Retina (tissue), 1 donor: ENCODE measurements at regions not wholly inside any gene's neighbourhood (a gene's known extent, or its start where the extent isn't known, plus 50 kb on each side); places are given as distances from the start of the nearest gene placed in this dataset.
"Not testable (repeated sequence)": the region's sequence is repeated elsewhere in the genome, so short reads cannot be mapped to it uniquely, and the experiment has no call there.

Experiments
- DNase-seq: peaks from one replicate; pipeline ENCODE4 v3.0.0-alpha.2; 2016

GRCh38 chr5:90051756-90052155 lies 357.8 kb downstream of the CETN3 start:
- no peak for DNase-seq

DNA sequence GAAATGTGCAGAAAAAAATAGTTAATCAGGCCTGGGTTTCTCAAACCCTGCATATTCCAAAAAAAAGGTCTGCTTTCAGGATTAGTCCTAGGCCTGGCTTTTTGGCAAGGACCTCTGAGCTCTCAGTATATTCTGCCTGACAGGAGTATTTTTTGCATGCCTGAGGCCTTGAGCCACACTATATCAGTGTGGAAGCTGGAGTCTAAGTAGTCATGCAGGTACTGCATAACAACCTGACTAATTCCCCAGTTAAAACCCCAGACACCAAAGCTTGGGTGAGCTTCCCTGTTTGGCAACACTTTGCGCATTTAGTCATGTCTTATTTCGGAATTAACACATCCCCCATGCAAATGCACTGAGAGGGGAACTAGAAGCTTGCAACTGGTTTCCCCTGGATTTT lies 359.5 kb downstream of the CETN3 start:
- no peak for DNase-seq

DNA sequence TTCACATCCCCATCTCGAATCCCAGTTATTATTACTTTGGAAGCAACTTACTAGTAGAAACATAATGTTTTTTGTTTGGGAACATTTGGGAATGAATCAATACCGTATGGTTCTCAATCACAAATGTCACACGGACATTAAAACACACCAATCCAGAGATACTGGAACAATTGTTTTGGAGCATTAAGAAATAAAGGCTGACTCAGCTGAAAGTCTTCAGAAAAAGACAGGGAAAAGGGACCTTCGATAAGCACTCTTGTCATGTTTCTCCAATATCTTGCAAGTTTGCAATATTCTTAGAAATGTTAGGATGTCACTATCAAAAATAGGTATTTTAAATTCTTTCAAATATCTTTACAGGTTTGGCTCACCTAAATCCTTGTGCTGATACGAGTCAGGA lies 362.4 kb downstream of the CETN3 start:
- DNase-seq = no peak

DNA sequence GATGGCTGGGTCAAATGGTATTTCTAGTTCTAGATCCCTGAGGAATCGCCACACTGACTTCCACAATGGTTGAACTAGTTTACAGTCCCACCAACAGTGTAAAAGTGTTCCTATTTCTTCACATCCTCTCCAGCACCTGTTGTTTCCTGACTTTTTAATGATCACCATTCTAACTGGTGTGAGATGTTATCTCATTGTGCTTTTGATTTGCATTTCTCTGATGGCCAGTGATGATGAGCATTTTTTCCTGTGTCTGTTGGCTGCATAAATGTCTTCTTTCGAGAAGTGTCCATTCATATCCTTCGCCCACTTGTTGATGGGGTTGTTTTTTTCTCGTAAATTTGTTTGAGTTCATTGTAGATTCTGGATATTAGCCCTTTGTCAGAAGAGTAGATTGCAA lies 369.5 kb downstream of the CETN3 start:
- not testable (repeated sequence) for DNase-seq

GRCh38 chr5:90037646-90038045 lies 371.9 kb downstream of the CETN3 start:
- no peak for DNase-seq

- DNase-seq = no peak
Observed at GRCh38 chr5:90022711-90023053, 386.9 kb downstream of the CETN3 start.

- DNase-seq = no peak
Observed at GRCh38 chr5:90022002-90022710, 387.4 kb downstream of the CETN3 start.

DNA sequence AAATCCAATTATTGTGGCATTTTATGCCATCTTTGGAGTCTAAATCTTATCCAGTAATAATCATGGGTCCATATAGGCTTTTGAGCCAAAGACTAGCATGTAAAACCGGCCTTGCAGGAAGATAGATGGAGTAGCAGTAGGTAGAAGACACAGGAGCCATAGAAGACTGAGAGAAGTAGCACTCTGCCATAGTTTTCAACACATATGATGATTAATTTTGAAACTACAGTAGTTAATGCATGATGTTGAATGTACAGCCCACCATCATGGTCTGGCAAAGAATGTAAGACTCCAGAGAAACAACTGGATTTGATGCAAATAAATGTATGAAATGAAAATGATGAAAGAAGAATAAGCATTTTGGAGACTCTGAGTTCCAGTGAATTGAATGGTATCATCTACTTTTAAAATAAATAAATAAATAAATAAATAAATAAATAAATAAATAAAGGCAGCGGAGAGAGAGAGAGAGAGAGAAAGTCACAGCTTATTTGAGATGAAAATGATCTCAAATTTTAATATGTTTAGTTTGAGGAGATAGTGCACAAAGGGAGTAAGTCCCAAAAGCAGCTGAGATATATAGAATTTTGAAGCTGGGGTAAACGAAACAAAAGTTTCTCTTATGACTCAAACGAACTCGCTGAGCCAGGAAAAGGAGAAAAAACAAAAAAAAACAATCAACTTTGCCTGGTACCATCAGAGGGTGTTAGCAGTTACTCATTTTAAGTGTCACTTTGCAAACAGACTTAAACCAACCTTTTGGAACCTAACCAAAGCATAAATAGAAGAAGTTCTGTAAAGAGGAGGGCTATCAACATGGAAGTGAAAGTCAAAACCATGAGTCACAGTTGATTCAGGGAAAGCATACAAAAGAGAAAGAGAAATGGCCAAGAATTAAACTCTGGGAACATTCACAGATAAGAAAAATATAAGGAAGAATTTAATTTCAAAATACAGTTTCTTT lies 388.7 kb downstream of the CETN3 start:
- DNase-seq = no peak

DNA sequence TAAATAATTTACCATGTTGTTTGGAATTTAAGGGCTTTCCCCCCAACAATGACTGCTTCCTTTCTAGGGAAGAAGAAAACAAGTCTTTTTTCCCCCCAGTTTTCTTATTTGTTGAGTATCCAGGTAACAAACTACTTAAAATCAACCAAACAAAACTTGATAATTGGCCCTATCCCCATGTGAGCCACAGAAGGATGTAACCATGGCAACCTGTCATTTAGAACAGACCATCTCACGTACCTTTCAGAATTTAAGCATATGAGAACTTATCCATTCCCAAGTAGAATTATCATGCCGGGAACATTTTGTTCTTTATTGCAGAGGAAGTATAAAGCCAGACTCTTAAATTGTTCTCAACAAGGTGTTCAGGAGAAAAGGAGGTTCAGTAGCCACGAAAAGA lies 392.3 kb downstream of the CETN3 start:
- DNase-seq = no peak

DNA sequence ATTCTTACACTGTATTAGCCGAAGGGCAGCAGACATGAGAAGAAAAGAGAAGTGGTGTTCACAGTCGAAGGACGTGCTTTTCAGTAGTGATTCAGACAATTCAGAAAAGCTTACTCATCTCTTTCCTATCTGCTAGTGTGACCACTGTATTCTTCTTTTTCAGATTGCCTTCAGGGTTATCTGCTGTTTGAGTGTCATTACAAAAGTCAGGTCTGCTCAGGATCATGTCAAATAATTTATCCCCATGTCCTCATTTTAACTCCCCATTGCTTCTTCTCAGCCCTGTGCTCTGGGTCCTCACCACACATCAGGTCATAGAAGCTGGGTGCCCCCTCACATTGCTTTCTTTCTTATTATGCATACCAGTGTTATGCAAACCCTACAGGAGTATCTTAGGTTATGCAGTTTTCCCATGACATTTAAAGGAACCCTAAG lies 394.0 kb downstream of the CETN3 start:
- no peak for DNase-seq

GRCh38 chr5:90014420-90014819 lies 395.1 kb downstream of the CETN3 start:
- no peak for DNase-seq

DNA sequence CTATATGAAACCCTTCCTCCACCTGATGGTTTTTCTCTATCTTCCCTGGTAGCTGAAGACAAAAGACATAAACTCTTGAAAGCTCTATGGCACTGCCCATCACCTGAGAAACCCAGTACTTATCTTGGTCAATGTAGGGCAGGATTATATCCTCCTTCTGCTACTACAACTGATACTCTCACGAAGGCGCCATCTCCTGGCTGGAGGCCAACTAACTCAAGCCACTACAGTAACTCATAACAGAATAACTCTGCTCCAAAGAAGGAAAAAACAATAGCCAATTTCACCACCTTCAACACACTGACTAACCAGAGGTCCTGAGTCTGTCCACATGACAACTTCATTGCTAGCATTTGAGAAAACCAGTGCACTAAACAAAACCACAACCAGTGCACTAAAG lies 409.2 kb downstream of the CETN3 start:
- no peak for DNase-seq

GRCh38 chr5:89998519-89999305 lies 410.8 kb downstream of the CETN3 start:
- no peak for DNase-seq

DNA sequence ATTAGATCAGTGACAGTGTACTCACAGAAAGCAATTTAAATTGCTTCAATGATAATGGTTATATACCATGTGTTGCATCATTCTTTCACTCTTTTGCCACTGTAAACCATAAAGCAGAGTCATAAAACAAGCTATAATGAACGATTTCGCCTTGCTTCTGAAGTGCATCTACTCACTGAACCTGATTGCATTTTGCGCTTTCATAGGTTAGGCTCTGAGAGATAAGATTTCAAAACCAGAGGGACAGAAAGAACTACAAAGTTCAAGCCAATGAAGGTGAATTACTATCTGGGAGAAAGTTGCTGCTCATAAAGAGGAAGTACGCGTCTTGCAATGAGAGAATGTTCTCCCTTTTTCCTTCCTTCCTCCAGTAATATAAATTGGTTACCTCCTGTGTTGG lies 412.7 kb downstream of the CETN3 start:
- DNase-seq = no peak

DNA sequence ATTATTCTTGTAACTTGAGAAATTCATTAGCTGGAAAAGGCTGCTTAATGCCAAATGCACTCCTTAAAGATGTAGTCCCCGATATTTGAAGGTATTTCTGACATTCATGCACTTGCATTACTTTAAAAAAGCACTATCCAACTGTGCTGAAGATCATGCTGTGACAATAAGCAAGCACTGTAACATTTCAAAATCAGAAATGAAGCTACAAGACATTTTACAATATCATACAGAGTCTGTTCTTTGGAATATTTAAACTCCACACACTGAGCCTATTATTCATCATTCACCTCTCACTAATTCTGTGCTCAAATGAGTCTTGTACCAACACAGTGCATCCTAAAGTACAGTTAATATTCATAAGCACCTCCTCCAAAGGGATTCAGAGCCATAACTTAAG lies 413.2 kb downstream of the CETN3 start:
- no peak for DNase-seq

DNA sequence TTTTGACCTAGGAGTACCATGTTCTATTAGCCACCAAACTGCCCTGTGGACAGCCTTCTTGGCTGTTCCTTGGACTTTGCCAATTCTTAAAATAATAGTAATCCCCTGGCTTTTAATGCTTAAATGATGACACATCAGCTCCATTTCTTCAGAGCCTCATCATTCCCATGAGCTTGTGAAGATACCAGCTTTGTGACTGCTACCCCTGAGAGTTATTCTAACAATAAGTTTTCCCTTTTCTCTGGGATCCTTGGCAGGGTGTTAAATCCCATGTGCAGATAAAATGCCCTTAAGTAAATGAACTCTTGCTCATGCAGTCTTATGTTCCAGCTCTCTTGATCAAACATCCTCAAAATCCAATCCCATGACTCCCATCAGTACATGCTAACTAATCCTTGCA lies 415.3 kb downstream of the CETN3 start:
- no peak for DNase-seq

DNA sequence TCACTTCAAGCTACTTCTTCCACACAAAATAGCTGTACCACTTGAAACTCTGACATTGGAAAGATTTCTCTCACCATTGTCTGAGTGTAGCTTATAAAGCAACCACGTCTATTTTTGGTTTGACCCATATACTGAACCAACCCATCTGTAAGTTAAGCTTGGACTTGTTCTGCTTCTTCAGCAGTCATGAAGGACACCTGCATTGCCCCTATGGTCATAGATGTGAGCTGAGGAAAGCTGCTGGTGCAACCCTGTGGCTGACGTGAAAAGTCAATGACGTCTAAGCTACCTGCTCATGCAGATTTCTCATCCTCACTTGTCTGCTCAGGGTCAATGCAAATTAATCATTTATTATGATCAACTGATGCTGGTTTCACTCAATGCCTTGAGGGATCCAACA lies 417.4 kb downstream of the CETN3 start:
- no peak for DNase-seq

DNA sequence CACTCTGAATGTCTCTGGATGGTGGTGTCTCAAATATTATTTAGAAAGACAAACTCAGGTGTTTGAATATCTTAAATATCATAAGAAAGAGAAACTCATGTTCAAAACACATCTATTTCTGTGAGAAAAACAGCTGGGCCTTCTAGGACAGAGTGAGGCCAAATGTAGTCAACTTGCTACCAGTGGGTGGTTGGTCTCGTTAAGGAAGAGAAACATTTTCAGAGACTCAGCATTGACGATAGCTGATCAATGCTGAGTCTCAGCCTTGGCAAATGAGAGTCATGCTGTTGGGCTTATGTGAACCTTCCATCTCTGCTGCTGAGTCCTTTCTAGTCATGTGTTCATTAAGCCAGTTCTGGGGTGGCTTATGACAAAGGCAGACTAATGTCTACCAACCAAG lies 418.0 kb downstream of the CETN3 start:
- DNase-seq = no peak

GRCh38 chr5:89989776-89990175 lies 419.8 kb downstream of the CETN3 start:
- DNase-seq = no peak

DNA sequence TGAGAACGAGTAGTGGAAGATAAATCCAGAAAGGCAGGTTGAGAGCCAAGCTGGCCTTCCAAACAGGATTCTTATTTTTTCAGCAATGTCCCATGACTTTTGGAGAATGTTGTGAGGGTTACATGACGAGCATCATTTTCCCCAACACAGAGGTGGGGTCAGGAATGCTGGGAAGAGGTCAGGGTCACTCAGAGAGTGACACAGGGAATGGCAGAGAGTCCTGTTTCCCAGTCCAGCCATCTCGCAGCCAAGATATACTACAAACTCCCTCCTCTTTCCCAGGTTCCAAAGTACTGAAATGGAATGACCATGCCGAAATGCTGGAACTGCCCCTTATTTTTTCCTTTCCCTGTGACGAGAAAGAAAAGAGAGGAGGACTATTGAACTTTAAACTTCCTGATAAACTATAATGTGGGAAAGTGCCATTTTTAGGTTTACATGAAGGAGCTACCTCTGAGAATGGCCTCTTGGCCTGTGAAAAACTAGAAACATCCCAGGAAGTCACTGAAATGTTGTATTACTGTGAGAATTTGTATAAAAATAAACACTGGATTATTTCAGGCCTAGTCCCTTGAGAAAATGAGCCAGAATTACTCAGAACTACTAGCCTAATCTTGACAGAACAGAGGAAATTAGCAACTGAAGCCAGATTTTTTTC lies 420.4 kb downstream of the CETN3 start:
- DNase-seq = no peak

DNA sequence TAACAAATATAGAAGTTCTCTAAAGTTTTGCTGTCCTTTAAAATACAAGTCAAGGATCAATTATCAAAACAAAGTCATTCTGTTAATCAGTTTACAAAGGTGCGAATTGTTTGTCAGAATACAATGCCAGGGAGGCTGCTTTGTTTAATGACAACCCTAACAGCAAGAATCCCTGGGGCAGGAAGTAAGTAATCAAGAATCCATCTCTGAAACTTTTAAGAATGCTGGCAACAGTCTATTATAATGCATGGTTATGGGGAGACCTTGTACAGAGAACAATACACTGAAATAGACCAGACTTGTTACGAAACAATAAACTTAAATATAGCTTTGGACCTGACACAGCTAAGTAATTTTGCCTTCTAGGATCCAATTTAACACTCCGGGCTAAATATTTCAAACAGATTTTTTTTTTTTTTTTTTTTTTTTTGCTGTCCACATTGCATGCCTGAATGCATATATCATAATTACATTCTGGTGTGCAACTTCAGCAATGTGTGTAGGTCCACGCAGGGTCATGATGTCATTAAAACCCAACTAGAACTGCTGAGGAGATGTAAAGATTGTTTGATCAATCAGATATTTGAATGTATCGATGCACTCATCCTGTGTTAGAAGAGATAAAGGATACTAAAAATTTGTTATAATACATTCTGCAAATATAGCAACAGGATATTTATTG lies 421.3 kb downstream of the CETN3 start:
- no peak for DNase-seq

GRCh38 chr5:89983216-89983615 lies 426.3 kb downstream of the CETN3 start:
- DNase-seq = no peak
